Heart right ventricle (tissue), 16 donors: ENCODE measurements at regions not wholly inside any gene's neighbourhood (a gene's known extent, or its start where the extent isn't known, plus 50 kb on each side); places are given as distances from the start of the nearest gene placed in this dataset.
"Not testable (repeated sequence)": the region's sequence is repeated elsewhere in the genome, so short reads cannot be mapped to it uniquely, and the experiment has no call there.

Source experiments
- ATAC-seq, 8 donors: fragments of 200-7000 bp; cut with Tn5 transposase; one replicate each; pipeline ENCODE4 v1.9.1; 2020; ENCODE audit warnings: mild to moderate bottlenecking in 8 of 8, moderate library complexity in 8 of 8, moderate number of reproducible peaks in 1 of 8
- DNase-seq, 2 donors: peaks; one replicate each; pipeline ENCODE4 v3.0.0-alpha.2; 2020
- H3K27ac ChIP-seq, 10 donors: fragments of 200-600 bp; sonication (generic) in 2 of 10; one replicate each; pipeline versions ENCODE4 v1.5.0 to v1.8.0; 2020 to 2022; ENCODE audit warnings: mild to moderate bottlenecking in 3 of 10
- H3K27me3 ChIP-seq, 7 donors: fragments of 200-600 bp; one replicate each; pipeline ENCODE4 v1.8.0; 2021 to 2022; ENCODE audit warnings: mild to moderate bottlenecking in 2 of 7
- H3K36me3 ChIP-seq, 9 donors: fragments of 200-600 bp; sonication (generic) in 1 of 9; one replicate each; pipeline versions ENCODE4 v1.5.0 to v1.8.0; 2020 to 2022; ENCODE audit warnings: mild to moderate bottlenecking in 2 of 9
- H3K4me1 ChIP-seq, 9 donors: fragments of 200-600 bp; sonication (generic) in 1 of 9; one replicate each; pipeline versions ENCODE4 v1.5.0 to v1.8.0; 2020 to 2022; ENCODE audit warnings: mild to moderate bottlenecking in 4 of 9
- H3K4me3 ChIP-seq, 10 donors: fragments of 200-600 bp; sonication (generic) in 2 of 10; one replicate each; pipeline versions ENCODE4 v1.5.0 to v1.8.0; 2020 to 2022; ENCODE audit warnings: mild to moderate bottlenecking in 7 of 10, moderate library complexity in 2 of 10
- H3K9me3 ChIP-seq, 11 donors: fragments of 200-600 bp in 10 of 11; sonication (generic) in 2 of 11; one replicate each; pipeline versions ENCODE4 v1.5.0 to v1.8.0; 2013 to 2022; ENCODE audit warnings: mild to moderate bottlenecking in 2 of 11, control low read depth in 1 of 11, moderate library complexity in 1 of 11
- CTCF ChIP-seq, 9 donors: fragments of 200-600 bp; sonication (generic) in 2 of 9; IDR thresholded peaks; one replicate each; pipeline versions ENCODE4 v1.5.0 to v1.8.0; 2021 to 2022; ENCODE audit warnings: antibody characterized with exemption in 9 of 9, mild to moderate bottlenecking in 5 of 9, moderate library complexity in 1 of 9
- WGBS, 2 donors: extraction: QIAGEN DNeasy Blood & Tissue Kit; methylation state at CpG; one replicate each; pipeline ENCODE4 v1.1.7; 2013; ENCODE audit warnings: inconsistent platforms in 1 of 2; 5-methylcytosine and 5-hydroxymethylcytosine counted together
- intact Hi-C, 10 donors: fragments of 100-400 bp; cut with DNase I; formaldehyde crosslinking; loops; one replicate each; pipeline versions ENCODE4 v1.11.1 to v1.14.2; 2022
- donor health status: Arrhythmogenic right ventricular cardiomyopathy.
- donor health status: ischemic (EF 13 %, LVEDD 7.1; RV severe dilation, severe dysfunction).
- donor health status: healthy with polysubstance abuse.
- donor health status: DM: no; HTN: yes; CAD: no.
- donor health status: DM: no; HTN: no; CAD: no.
- donor health status: ischemic (EF 25% LVEDD 6.9; RV normal size, moderate dysfunction).
- donor health status: ischemic (EF 25% LVEDD 5.7; RV mildly dilated, moderate dysfunction).
- donor health status: healthy.
- donor health status: DM: yes; HTN: yes; CAD: no.
- donor health status: Ischemic cardiomyopathy.
- donor health status: ischemic (EF 35%, LVEDD 5.7; RV mildly dilated, moderate dysfunction).
- donor health status: nonischemic (EF 11% LVEDD 7.7; RV severe dilation, severe dysfunction).
- donor health status: DM: yes; HTN: yes; CAD: no.
- donor health status: PGD.
- donor health status: ischemic (EF 29% LVEDD 5.4; RV normal size, mild dysfunction).
- donor health status: nonischemic (EF 23%, LVEDD 6.1; RV moderate dilation, normal function).

DNA sequence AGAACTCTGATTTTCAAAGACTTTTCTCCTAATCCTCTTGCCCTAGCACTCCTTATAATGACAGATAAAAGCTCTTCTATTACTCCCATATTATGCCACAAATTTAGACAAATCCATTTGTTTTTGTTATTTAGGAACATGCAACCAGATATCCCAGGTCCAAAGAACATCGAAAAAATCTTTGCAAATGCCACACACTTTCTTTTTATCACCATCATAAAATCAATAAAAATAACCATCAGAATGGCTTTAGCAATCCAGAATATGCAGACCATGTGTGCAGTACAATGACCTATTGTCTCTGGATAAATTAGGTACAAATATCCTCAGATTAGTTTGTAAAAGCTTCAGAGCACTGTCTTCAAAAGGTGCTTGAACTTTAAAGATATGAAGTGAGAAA is 376.2 kb upstream of the TCF4 start:
- DNase-seq = no peak
- no peak overlapping the region for H3K4me3 ChIP-seq
- intact Hi-C loops = no loop called here
- WGBS, 2 donors = 94 to 96% methylated on average over 1 of the region's 1 CpG
- no peaks in the 10 kb centered on the region for H3K4me1 ChIP-seq
- H3K27me3 ChIP-seq = no peaks in the 10 kb centered on the region
- no peaks in the 10 kb centered on the region for H3K9me3 ChIP-seq
- ATAC-seq = no peak
- H3K36me3 ChIP-seq = no peaks in the 10 kb centered on the region
- no peak for TF ChIP-seq CTCF (IDR thresholded peaks at IDR 0.05)
- no peak overlapping the region for H3K27ac ChIP-seq

- Histone ChIP-seq H3K9me3 (no peaks in the 10 kb centered on the region), H3K27ac (no peak overlapping the region), H3K4me1 (peaks cover 0 to 4% (median 0%) of the 10 kb centered on the region in 9 donors), H3K27me3 (no peaks in the 10 kb centered on the region), H3K36me3 (no peaks in the 10 kb centered on the region), H3K4me3 (no peak overlapping the region)
- ATAC-seq (no peak), DNase-seq (peak in 1 of 2 donors; percentile 9)
- intact Hi-C loops = loop anchor here in 1 of 10 donors (2.0 kb wide), 1 partner anchor 27 kb away; no protein-coding TSS in a partner anchor
- WGBS, 2 donors = 67 to 71% methylated on average over 9 of the region's 9 CpGs
- no peak for TF ChIP-seq CTCF (IDR thresholded peaks at IDR 0.05)
Observed at GRCh38 chr18:55953326-55953725, 365.3 kb upstream of the TCF4 start.

- ATAC-seq, H3K9me3 ChIP-seq, H3K27ac ChIP-seq, H3K4me1 ChIP-seq, DNase-seq, H3K36me3 ChIP-seq, H3K27me3 ChIP-seq, H3K4me3 ChIP-seq: not testable (repeated sequence)
- 90 to 92% methylated on average over 7 of the region's 7 CpGs for WGBS, 2 donors
- intact Hi-C loops = loop anchor here in 1 of 10 donors (2.0 kb wide), 1 partner anchor 25 kb away; no protein-coding TSS in a partner anchor
Observed at GRCh38 chr18:55951738-55952137, 363.7 kb upstream of the TCF4 start.

- Histone ChIP-seq H3K36me3 (no peaks in the 10 kb centered on the region), H3K27ac (no peak overlapping the region), H3K9me3 (peaks cover 0 to 10% (median 0%) of the 10 kb centered on the region in 11 donors), H3K27me3 (no peaks in the 10 kb centered on the region), H3K4me1 (peaks cover 0 to 6% (median 0%) of the 10 kb centered on the region in 9 donors), H3K4me3 (no peak overlapping the region)
- ATAC-seq (no peak), DNase-seq (no peak)
- no peak for TF ChIP-seq CTCF (IDR thresholded peaks at IDR 0.05)
- WGBS, 2 donors = 93 to 96% methylated on average over 14 of the region's 14 CpGs
- intact Hi-C loops = no loop called here
Observed at GRCh38 chr18:55950379-55951166, 362.6 kb upstream of the TCF4 start.

DNA sequence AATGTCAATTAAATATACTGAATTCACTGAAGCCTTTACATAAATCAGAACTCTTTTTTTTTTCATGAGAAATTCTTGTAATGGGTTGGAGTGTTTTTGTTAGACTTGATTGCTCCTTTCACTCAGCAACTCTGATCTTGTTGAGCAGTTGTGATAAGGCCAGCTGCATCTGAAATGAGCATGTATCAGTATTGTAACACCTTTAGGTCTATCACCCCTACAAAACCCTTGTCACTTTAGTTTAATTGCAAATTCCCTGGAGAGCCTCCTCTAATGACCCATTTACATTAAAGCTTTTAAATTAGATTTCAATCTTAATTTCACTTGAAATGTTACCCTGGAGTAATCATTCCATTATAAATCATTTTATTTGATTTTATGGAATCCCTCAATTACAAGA is 346.8 kb upstream of the TCF4 start:
- H3K4me1 ChIP-seq = no peaks in the 10 kb centered on the region
- no peak for ATAC-seq
- peaks cover 0 to 32% (median 11%) of the 10 kb centered on the region in 11 donors for H3K9me3 ChIP-seq
- H3K36me3 ChIP-seq = peaks cover 0 to 5% (median 0%) of the 10 kb centered on the region in 9 donors
- H3K27ac ChIP-seq = no peak overlapping the region
- DNase-seq = no peak
- no peak for TF ChIP-seq CTCF (IDR thresholded peaks at IDR 0.05)
- H3K27me3 ChIP-seq = no peaks in the 10 kb centered on the region
- no peak overlapping the region for H3K4me3 ChIP-seq
- intact Hi-C loops = no loop called here
